Tongue (tissue), 1 donor: ENCODE measurements at regions not wholly inside any gene's neighbourhood (a gene's known extent, or its start where the extent isn't known, plus 50 kb on each side); places are given as distances from the start of the nearest gene placed in this dataset.

Experiments used
- DNase-seq: peaks from one replicate; pipeline ENCODE4 v3.0.0-alpha.2; 2015

DNA sequence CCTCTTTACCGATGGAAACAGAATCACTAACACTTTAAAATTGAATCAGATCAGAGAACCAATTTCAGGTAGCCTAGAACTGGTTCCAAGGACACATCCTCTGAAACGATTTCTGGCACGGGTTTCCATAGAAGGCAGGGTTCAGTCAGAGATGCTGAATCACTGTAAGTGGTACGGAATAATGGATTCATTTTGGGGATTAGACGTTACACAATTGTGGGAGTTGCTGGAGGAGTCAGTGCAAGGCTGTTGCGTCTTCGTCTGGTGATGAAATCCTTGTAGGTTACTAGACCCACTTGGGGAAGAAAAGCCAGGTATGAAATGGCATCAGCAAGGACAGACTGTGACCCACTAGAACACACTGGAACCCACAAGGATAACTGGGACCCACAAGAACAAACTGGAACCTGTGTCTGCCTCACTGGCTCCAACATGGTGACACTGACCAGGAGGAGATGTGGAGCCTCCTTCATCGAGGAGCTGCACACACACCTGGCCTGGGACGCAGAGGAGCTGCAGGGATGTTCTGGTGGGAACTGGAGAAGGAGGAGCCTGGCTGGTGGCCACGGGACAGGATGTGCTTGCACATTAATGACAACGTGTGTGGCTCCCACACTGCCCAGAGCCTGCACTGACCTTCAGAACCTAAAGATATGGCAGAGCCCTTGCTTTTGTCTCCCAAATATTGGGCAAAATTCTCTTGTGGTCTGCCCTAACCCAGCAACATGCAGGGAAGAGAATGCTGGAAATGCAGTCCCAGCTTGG, 105.1 kb downstream of the TRAPPC11 start:
- DNase-seq = no peak

DNA sequence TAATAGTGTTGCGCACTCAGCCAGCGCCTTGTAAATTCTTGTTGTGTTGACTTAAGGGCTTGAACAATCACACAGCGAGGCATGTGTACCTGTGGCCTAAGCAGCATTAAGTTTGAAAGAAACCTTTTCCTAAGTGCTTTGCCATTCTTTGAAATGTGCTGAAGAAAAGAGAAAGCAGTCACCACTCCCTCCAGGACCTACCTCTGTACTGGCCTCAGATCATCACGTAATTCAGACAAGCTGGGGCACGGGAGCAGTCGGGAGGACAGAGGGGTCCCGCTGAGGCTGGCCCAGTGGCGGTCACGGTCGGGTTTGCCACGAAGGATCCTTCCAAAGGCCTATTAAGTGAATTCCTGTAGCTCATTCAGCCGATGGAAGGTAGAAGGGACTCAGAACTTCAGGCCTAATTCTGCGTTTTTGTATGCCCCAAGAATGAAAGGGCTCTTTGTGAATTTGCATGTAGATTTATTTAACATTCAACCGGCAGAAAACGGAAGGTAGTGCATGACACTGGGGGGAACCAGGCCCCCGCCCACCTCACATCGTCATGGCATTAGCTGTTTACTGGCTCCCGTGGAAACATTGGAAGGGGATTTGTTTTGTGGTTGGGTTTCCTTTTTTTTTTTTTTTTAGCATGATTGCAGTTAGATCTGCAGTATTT, 106.3 kb downstream of the TRAPPC11 start:
- peak; percentile 72 for DNase-seq

- no peak for DNase-seq
These were observed 107.0 kb downstream of the TRAPPC11 start for GRCh38 chr4:183766140-183766539.

- no peak for DNase-seq
These were observed 111.8 kb downstream of the TRAPPC11 start for GRCh38 chr4:183770906-183771305.

DNA sequence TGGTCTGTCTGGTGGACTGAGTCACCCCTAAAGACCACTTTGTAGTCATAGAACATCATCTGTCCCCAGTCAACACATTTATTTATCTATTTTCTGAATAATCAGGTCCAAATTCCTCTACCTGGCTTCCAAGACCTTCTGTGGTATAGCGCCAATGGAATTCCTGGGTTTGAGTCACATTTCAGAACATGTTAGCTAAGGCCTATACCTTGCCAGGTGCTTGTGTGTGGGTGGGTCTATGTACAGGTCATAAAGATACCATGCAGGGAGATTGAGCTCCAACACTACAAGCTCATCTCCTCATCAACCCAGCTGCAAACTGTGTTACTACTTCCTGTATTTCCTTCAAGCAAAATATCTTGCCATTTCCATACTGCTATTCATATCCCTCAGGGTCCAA, 113.3 kb downstream of the TRAPPC11 start:
- no peak for DNase-seq

- DNase-seq = no peak
These were observed 114.7 kb downstream of the TRAPPC11 start for GRCh38 chr4:183773790-183774189.

GRCh38 chr4:183783306-183783705, 121.8 kb upstream of the STOX2 start:
- peak; percentile 32 for DNase-seq

DNA sequence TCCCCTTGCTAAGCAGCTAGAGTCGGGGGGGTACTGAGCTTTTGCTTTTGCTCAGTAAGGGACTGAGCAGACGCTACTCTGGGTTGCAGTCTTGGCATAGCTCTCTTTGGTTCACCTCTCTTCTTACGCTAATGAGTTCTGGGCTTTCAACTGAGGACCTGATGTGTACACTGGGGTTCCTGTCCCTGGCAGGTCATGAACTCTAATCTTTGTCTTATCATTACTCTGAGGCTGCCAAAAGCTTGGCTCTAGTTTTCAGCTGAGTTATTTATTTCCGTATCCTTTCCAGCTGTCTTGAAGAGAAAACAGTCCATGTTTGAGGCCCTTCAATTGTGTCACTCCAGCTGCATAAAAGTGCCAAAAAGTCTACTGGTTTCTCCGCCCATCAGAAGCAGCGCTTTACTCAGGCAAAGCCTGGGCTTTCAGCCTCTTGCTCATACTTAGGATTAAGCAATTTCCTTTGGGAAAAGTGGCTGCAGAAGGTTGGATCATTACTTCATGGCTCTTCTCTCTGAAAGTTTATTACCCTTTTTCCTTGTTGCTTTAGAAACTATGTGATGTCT, 121.0 kb upstream of the STOX2 start:
- peak; percentile 82 for DNase-seq

DNA sequence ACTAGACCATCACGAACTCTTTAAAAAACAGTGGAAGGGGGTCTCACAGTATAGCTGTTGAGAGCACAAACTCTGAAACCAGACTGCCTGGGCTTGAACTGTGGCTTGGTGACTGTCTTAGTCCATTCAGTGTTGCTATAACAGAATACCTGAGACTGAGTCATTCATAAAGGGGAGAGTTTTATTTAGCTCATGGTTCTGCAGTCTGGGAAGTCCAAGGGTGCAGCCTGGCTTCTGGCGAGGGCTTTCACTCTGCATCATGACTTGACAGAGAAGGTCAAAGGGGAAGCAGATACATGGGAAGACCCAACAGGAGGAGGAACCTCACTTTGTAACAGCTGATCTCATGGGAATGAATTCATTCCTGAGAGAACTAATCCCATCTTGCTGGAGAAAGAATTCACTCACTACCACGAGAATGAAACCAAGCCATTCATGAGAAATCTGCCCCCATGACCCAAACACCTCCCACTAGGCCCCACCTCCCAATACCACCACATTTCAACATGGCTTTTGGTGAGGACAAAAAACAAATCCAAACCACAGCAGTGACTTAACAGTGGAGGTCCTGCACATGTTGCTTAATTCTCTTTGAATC, 116.7 kb upstream of the STOX2 start:
- no peak for DNase-seq

DNA sequence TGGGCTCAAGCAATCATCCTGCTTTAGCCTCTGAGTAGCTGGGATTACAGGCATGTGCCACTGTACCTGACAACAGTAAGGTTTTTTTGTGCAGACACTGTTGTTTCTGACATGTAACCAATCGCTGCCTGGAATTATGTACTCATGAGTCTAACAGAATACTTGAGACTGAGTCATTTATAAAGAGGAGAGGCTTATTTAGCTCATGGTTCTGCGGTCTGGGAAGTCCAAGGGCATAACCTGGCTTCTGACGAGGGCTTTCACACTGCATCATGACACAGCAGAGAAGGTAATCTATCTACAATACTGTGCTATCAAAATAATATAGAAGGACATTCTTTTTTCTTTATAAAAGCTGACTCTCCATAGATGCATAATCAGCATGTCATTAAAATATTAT, 115.5 kb upstream of the STOX2 start:
- DNase-seq = no peak

GRCh38 chr4:183790661-183791060, 114.4 kb upstream of the STOX2 start:
- no peak for DNase-seq

- DNase-seq = peak; percentile 54
These were observed 108.1 kb upstream of the STOX2 start for GRCh38 chr4:183797011-183797444.

DNA sequence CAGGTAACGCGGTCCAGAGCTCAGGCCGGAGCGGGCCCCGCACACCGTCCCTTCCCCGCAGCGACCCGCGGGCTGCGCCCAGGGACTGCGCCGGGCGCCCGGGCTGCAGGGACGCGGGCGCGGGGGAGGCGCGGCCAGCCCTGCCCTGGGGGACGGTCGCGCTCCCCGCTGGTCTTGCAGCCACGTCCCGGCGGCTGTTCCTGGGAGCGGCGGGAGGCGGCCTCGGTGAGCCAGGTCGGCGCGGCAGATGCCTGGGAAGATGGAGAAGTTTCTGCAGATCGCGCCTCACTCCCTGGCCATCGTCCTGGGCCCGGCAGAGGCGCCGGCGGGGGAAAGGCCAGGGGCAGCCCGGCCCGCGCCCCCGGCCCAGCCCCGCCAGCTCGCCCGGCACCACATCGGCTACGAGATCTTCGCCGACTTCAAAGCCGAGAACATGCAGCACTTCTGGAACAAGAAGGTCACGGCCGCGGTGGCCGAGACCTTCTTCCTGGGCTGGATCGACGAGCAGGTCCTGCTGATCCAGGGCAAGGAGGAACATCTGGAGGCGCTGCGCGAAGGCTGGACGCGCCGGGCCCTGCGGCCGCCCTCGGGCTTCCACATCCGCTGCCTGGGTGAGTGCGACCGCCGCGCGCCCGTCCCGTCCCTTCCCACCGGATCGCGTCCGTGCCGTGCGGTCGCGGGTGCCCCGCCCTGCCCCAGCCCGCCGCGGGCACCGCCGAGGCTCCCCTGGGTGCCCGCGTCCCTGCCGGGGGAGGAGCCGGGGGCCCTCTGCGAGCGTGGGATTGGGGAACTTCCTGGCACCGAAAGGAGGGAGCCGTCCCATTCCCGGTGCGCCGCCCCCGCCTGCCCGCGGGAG, 107.4 kb upstream of the STOX2 start:
- peak; percentile 41 for DNase-seq

DNA sequence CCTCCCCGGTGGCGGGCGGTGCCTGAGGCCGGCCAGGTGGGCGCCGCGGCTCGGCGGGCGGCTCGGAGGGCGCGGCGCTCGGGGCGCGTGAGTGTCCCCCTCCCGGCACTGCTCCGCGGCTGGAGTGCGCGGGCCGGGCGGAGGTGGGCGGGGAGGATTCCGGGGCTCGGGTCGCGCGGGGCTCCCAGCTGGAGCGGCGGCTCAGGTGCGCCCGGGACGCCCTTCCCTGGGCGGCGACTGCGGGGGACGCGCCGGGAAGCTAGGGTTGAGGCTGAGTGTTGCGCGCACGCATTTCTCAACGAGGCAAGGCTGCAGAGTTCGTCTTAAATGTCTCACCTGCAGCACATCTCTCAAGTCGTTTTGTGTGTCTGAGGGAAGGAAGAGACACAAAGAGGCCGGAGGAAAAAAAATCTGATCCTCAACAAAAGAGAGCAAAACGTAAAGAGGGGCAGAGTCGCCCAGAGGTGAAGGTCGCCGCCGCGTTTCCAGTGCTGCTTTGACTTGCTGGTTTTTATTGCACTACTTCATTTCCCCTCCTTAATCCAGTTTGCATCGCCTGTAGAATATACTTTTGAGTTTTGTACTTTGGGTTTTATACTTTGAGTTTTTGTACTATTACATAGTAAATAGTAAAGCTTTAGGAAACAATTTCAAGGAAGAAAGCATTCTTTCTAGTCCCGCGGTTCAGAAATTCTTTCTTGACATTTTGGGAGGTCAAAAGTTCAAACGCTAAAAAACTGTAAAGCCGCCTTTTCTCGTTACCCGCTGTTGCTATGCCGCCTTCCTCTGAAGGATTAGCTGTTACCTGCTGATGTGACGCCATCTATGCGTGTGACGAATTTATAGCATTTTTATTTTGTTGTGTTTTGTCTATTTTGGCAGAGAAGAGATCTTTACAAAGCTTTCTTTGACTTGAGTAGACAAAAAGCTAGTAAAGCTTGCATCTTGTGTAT, 106.5 kb upstream of the STOX2 start:
- peak; percentile 45 for DNase-seq

DNA sequence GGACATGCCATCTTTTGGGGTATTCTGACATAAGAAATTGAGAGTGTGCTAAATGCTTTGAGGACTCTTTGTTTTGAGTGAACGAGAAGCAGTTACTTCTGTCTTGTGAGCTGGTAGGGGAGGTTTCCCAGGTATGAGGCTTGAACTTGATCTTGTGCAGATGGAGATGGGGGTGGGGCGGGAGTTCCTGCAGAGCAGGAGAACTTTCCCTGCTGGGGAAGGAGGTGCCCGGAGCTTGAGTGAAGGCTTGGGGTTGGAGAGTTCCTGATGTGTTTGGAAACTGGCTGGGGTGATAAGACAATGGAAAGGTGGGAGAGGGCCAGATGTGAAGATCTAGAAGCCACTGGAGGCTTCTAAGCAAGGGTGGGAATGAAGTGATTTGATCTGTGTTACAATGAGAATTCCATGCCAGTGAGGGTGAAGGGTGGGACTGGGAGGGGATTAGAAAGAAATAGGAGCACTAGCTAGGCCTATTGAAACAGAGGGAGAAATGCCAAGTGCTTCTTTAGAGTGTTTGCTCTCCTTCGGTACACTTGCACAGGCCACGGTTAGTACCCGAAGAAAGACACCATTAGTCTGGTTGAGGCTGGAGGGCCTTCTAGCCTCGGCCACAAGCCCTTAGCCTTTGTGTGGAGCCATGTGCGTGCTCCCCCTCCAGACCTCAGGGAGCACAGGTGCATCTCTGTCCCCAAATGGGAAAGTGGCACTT, 103.5 kb upstream of the STOX2 start:
- DNase-seq = no peak

GRCh38 chr4:183806341-183806740, 98.8 kb upstream of the STOX2 start:
- DNase-seq = no peak

- no peak for DNase-seq
These were observed 97.5 kb upstream of the STOX2 start for GRCh38 chr4:183807420-183808096.

DNA sequence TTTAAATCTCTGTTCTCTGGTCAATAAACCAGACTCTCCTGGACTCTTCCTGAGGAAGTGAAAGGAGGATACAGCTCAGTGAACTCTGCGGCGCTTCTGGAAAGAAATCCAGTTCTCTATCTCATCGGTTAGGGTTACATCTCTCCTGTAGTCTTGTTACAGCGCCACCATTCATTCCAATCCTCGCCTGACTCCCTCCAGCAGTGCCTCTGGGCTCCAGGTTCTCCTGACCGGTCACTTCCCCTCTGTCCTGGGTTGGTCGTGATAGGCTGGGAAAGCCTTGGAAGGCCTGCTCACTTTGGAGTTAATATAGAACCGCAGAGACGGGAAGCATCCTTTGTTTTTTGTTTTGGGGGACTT, 97.0 kb upstream of the STOX2 start:
- no peak for DNase-seq

DNA sequence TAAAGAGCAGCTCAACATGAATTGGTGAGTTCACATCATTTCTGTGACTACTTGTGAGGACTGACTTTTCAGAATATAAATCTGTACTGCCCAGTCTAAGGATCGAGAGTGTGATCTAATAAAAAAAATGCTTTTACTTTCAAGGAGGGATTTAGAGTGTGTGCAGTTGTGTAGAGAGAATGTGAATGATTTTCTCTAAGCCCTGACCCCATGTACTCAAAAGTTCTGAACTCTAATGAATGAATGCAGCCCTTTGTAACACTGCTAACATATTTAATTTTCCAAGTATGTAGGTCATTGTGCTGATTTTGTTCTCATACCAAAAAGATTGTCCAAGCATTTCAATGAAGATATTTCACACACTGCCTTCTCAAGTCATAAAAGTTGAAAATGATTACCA, 92.5 kb upstream of the STOX2 start:
- no peak for DNase-seq

DNA sequence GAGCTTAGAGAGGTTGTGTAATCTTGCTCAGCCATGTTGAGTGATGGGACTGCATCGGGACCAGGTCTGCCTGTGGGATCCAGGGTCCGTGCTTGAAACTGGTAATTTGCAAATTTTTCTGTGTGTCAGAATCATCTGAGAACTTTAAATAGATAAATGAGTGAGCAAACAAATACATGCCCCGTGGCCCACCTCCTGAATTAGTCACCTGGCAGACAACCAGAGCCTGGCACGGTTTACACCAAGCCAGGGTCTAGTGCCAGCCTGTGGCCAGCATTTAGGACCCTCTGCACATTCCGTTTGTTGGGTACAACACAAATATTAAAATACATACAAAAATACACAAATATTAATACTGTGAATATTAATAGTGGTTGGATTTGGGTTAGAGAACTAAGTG, 90.6 kb upstream of the STOX2 start:
- DNase-seq = no peak
